KMS-11 (cell line): ENCODE measurements at regions not wholly inside any gene's neighbourhood (a gene's known extent, or its start where the extent isn't known, plus 50 kb on each side); places are given as distances from the start of the nearest gene placed in this dataset.

Source experiments
- H2AFZ ChIP-seq: fragments of 200-600 bp; sonication (generic); 2 replicates; pipeline ENCODE4 v1.6.1; 2016; ENCODE audit warnings: antibody characterized with exemption, mixed run types, low read depth
- H3K27ac ChIP-seq: fragments of 200-600 bp; sonication (generic); 2 replicates; pipeline ENCODE4 v1.6.1; 2016; ENCODE audit warnings: mild to moderate bottlenecking, mixed run types
- H3K27me3 ChIP-seq: fragments of 200-600 bp; sonication (generic); 2 replicates; pipeline ENCODE4 v1.6.1; 2017; ENCODE audit warnings: mild to moderate bottlenecking, low read depth, mixed run types, moderate library complexity; ENCODE audit not compliant: insufficient read depth
- H3K36me3 ChIP-seq: fragments of 200-600 bp; sonication (generic); 2 replicates; pipeline ENCODE4 v1.6.1; 2017; ENCODE audit warnings: mild to moderate bottlenecking, mixed run types; ENCODE audit not compliant: insufficient read depth
- H3K4me1 ChIP-seq: fragments of 200-600 bp; sonication (generic); 2 replicates; pipeline ENCODE4 v1.6.1; 2016; ENCODE audit warnings: mild to moderate bottlenecking, low read depth, mixed run types; ENCODE audit not compliant: poor library complexity, severe bottlenecking
- H3K4me2 ChIP-seq: fragments of 200-600 bp; sonication (generic); 2 replicates; pipeline ENCODE4 v1.7.0; 2016; ENCODE audit warnings: mild to moderate bottlenecking, mixed run types
- H3K4me3 ChIP-seq: fragments of 200-600 bp; sonication (generic); IDR thresholded peaks from 2 replicates; pipeline ENCODE4 v1.6.1; 2017; ENCODE audit warnings: low read depth, low read length, mixed read lengths; ENCODE audit not compliant: insufficient read depth
- H3K79me2 ChIP-seq: fragments of 200-600 bp; sonication (generic); 2 replicates; pipeline ENCODE4 v1.6.1; 2016; ENCODE audit warnings: low read depth, mixed run types; ENCODE audit not compliant: insufficient read depth
- H3K9ac ChIP-seq: fragments of 200-600 bp; sonication (generic); 2 replicates; pipeline ENCODE4 v1.6.1; 2016; ENCODE audit warnings: mild to moderate bottlenecking, mixed run types
- H4K20me1 ChIP-seq: fragments of 200-600 bp; sonication (generic); 2 replicates; pipeline ENCODE4 v1.6.1; 2016; ENCODE audit warnings: mild to moderate bottlenecking, mixed run types; ENCODE audit not compliant: insufficient read depth
- TF ChIP-seq, protein P1 (sequence below): fragments of 200-600 bp; sonication (generic); conservative IDR thresholded peaks from 2 replicates; pipeline ENCODE4 v1.6.1; 2017; ENCODE audit warnings: low read depth, mild to moderate bottlenecking, antibody characterized with exemption, low read length, moderate library complexity, mixed read lengths

DNA sequence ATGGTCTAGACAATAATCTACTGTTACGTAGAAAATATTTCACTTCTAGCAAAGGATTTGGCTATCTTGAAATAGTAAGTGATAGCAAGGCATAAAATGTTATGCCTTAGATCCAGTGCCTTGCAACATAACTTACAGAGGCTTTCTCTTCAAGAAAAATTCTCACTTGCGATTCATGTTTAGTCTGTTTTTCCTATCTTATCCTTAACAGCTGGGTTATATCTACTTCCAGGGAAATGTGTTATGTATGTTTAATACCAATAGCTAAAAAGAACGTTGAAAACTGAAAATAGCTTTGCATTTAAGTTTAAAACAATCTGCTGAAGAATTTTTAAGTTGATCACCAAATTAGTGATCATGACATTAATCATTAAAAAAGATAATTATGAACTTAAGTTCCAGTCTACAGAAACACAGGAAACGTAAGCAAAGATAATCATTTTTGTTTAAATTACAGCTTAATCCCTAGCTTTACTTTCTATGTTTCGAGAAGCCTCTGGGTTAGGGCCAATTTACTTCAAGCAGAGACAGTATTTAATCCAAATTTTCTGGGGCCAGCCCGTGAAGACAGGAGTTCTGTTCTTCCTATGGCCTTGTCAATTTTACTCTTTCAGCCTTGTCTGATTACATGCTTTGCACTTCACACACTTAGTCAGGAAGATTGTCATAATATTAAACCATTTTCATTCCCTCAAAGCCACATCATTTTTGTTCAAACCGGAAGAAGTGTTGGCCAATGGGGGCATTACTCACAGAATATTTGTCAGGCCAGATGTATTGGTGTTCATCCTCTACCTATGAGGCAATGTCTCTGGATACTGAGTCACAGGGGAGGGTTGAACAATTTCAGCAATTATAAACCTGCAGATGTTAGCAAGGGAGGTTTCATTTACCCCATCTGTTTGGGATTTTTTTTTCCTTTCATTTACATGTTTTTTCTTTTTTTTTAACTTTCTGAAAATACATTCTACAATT, 1132.9 kb upstream of the ZEB2 start:
- Histone ChIP-seq H3K27me3 (no peaks in the 10 kb centered on the region), H3K27ac (no peak overlapping the region), H3K4me1 (no peaks in the 10 kb centered on the region), H3K36me3 (no peaks in the 10 kb centered on the region), H3K79me2 (no peaks in the 10 kb centered on the region), H3K4me2 (no peak overlapping the region), H4K20me1 (no peaks in the 10 kb centered on the region), H2AFZ (no peak overlapping the region), H3K9ac (no peak overlapping the region), H3K4me3 (no peak overlapping the region)
- TF ChIP-seq, protein P1, sequence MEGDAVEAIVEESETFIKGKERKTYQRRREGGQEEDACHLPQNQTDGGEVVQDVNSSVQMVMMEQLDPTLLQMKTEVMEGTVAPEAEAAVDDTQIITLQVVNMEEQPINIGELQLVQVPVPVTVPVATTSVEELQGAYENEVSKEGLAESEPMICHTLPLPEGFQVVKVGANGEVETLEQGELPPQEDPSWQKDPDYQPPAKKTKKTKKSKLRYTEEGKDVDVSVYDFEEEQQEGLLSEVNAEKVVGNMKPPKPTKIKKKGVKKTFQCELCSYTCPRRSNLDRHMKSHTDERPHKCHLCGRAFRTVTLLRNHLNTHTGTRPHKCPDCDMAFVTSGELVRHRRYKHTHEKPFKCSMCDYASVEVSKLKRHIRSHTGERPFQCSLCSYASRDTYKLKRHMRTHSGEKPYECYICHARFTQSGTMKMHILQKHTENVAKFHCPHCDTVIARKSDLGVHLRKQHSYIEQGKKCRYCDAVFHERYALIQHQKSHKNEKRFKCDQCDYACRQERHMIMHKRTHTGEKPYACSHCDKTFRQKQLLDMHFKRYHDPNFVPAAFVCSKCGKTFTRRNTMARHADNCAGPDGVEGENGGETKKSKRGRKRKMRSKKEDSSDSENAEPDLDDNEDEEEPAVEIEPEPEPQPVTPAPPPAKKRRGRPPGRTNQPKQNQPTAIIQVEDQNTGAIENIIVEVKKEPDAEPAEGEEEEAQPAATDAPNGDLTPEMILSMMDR: no peak

DNA sequence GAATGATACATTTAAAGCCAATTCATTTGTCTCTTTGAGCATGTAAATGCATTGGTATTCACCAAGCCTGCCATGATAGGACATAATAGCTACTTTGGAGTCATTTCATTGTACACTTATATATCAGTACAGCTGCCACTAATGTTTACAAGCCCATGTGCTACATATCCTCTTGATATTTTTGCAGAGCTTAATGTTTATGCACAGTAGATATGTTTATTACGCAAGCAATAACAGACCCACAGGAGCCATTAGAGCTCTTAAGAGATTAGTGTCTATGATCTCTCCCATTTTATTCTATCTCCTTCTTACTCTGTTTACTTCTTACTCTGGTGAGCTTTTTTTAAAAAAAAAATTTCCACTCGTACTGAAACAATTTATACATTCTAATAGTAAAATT, 1132.1 kb upstream of the ZEB2 start:
- TF ChIP-seq, protein P1: no peak

DNA sequence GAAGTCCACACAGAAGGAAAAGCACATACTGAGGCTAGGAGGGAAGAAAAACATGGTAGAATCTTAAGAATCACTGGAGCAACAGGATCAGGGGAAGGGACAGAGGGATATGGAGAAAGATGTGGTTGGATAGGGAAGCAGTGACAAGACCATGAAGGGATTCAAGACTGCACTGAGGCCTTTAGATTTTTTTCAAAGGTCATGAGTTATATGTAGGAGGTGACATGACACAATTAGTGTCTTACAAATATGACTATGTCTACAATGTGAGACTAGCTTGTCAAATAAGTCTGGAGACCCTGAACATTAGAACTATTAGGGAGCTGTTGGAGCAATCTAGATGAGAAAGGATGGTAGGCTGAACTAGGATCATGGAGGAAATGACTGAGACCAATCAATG, 1130.3 kb upstream of the ZEB2 start:
- H3K27ac ChIP-seq: no peak overlapping the region

More for the DNA sequence above, 1132.1 kb upstream of the ZEB2 start:
- Histone ChIP-seq H3K27me3 (no peaks in the 10 kb centered on the region), H3K4me2 (no peak overlapping the region), H3K4me3 (no peak overlapping the region), H3K9ac (no peak overlapping the region), H2AFZ (no peak overlapping the region), H4K20me1 (no peaks in the 10 kb centered on the region), H3K36me3 (no peaks in the 10 kb centered on the region), H3K79me2 (no peaks in the 10 kb centered on the region), H3K4me1 (no peaks in the 10 kb centered on the region), H3K27ac (no peak overlapping the region)

DNA sequence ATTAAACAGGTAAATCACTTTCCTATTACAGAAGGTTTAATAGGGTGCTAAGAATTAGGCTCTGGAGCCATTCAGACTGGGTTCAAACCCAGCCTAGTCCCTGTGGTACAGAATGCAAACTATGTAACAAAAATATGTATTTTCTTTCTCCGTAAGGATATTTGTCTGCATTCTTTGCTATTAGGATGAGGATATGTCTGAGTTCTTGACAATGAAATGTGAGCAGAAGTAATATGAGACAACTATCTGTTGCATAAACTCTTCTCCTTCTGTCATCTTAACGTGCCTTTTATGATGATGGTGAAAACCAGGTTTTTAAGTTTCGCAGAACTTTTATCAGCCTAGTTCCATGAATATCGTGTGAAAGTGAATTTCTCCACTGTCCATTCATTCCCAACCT, 1129.1 kb upstream of the ZEB2 start:
- Histone ChIP-seq H3K4me1 (peaks cover 11% of the 10 kb centered on the region), H3K79me2 (no peaks in the 10 kb centered on the region), H3K4me2 (no peak overlapping the region), H3K27ac (no peak overlapping the region), H4K20me1 (no peaks in the 10 kb centered on the region), H3K36me3 (no peaks in the 10 kb centered on the region), H2AFZ (no peak overlapping the region), H3K4me3 (no peak overlapping the region), H3K27me3 (no peaks in the 10 kb centered on the region), H3K9ac (no peak overlapping the region)
- TF ChIP-seq, protein P1: no peak

More for the DNA sequence above, 1130.3 kb upstream of the ZEB2 start:
- no peak overlapping the region for H3K9ac ChIP-seq
- H3K27me3 ChIP-seq: no peaks in the 10 kb centered on the region
- TF ChIP-seq, protein P1: no peak
- no peaks in the 10 kb centered on the region for H3K79me2 ChIP-seq
- no peak overlapping the region for H3K4me3 ChIP-seq
- H4K20me1 ChIP-seq: no peaks in the 10 kb centered on the region
- H3K4me2 ChIP-seq: no peak overlapping the region
- peaks cover 3% of the 10 kb centered on the region for H3K4me1 ChIP-seq
- H2AFZ ChIP-seq: no peak overlapping the region
- no peaks in the 10 kb centered on the region for H3K36me3 ChIP-seq
